ENCODE measurements at regions not wholly inside any gene's neighbourhood (a gene's known extent, or its start where the extent isn't known, plus 50 kb on each side); places are given as distances from the start of the nearest gene placed in this dataset.

DNA sequence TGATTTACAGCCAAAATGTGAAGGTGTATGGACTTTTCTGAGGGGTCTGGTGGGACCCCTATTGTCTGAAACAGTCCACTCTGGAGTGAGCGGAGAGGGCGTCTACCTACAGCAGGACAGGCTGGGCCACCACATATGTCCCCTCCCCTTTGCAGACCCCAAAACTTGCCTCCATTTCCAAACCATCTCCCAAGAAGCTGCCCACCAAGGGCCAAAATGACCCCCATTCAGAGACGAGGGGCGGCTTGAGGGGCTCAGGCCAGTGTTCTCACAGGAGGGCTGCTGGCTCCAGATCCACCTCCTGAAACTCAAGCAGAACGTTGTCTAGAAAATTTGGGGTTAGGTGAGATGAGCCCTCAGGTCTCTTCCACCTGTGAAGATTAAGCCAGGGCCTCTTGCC is 161.1 kb upstream of the SALL3 start:
- Histone ChIP-seq H4K20me1 (ENCODE audit: control insufficient read depth, extremely low read depth, insufficient read depth, low read length) (no peaks in the 10 kb centered on the region), H3K9me3 (ENCODE audit: control insufficient read depth, insufficient read depth, low read depth, low read length) (no peaks in the 10 kb centered on the region), H3K36me3 (ENCODE audit: control insufficient read depth, insufficient read depth, low read length) (no peaks in the 10 kb centered on the region), H3K4me2 (ENCODE audit: extremely low read depth, insufficient read depth, low read length) (no peak overlapping the region), H3K27ac (ENCODE audit: insufficient read depth, low read length) (no peak overlapping the region), H3K4me1 (ENCODE audit: control insufficient read depth, extremely low read depth, insufficient read depth, low read length) (no peaks in the 10 kb centered on the region), H3K4me3 (replicated peaks in 1 of 4; ENCODE audit: control extremely low read depth in 1 of 4, insufficient read depth in 1 of 4, low read depth in 3 of 4, low read length in 4 of 4) (no peak overlapping the region), H3K79me2 (ENCODE audit: control insufficient read depth, insufficient read depth, low read length) (no peaks in the 10 kb centered on the region), H3K9ac (ENCODE audit: insufficient read depth, low read length) (no peak overlapping the region), H3K27me3 (ENCODE audit: control insufficient read depth, insufficient read depth, low read length) (no peaks in the 10 kb centered on the region), H2AFZ (ENCODE audit: low read length) (no peak overlapping the region)
- no peak for TF ChIP-seq EZH2 (IDR thresholded peaks at IDR 0.05; ENCODE audit: low read length, missing control alignments)
- no peak for TF ChIP-seq CTCF (conservative IDR thresholded peaks at IDR 0.05 in 1 of 2, IDR thresholded peaks at IDR 0.05 in 1 of 2; ENCODE audit: low read depth in 1 of 2, low read length in 2 of 2)
- no peak for DNase-seq (ENCODE audit: low read depth in 2 of 2)

DNA sequence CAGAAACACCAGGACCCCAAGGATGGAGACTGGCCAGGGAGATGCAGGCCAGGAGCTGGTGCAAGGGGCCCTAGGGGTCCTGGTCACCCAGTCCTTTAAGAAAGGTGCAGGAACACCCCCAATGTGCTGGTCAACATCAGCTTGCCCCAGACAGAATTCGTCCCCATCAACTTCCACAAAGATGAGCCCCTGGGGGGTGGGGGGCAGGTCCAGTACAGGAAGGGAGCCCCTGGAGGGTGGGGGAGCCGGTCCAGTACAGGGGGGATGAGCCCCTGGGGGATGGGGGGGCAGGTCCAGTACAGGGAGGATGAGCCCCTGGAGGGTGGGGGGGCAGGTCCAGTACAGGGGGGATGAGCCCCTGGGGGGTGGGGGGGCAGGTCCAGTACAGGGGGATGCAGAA is 160.7 kb upstream of the SALL3 start:
- Histone ChIP-seq H3K4me3 (replicated peaks in 1 of 4; ENCODE audit: control extremely low read depth in 1 of 4, insufficient read depth in 1 of 4, low read depth in 3 of 4, low read length in 4 of 4) (no peak overlapping the region), H3K27me3 (ENCODE audit: control insufficient read depth, insufficient read depth, low read length) (no peaks in the 10 kb centered on the region), H3K27ac (ENCODE audit: insufficient read depth, low read length) (no peak overlapping the region), H2AFZ (ENCODE audit: low read length) (no peak overlapping the region), H4K20me1 (ENCODE audit: control insufficient read depth, extremely low read depth, insufficient read depth, low read length) (no peaks in the 10 kb centered on the region), H3K36me3 (ENCODE audit: control insufficient read depth, insufficient read depth, low read length) (no peaks in the 10 kb centered on the region), H3K4me1 (ENCODE audit: control insufficient read depth, extremely low read depth, insufficient read depth, low read length) (no peaks in the 10 kb centered on the region), H3K79me2 (ENCODE audit: control insufficient read depth, insufficient read depth, low read length) (no peaks in the 10 kb centered on the region), H3K9ac (ENCODE audit: insufficient read depth, low read length) (no peak overlapping the region), H3K4me2 (ENCODE audit: extremely low read depth, insufficient read depth, low read length) (no peak overlapping the region), H3K9me3 (ENCODE audit: control insufficient read depth, insufficient read depth, low read depth, low read length) (no peaks in the 10 kb centered on the region)
- TF ChIP-seq EZH2 (IDR thresholded peaks at IDR 0.05; ENCODE audit: low read length, missing control alignments) (no peak), CTCF (conservative IDR thresholded peaks at IDR 0.05 in 1 of 2, IDR thresholded peaks at IDR 0.05 in 1 of 2; ENCODE audit: low read depth in 1 of 2, low read length in 2 of 2) (no peak)
- no peak for DNase-seq (ENCODE audit: low read depth in 2 of 2)

DNA sequence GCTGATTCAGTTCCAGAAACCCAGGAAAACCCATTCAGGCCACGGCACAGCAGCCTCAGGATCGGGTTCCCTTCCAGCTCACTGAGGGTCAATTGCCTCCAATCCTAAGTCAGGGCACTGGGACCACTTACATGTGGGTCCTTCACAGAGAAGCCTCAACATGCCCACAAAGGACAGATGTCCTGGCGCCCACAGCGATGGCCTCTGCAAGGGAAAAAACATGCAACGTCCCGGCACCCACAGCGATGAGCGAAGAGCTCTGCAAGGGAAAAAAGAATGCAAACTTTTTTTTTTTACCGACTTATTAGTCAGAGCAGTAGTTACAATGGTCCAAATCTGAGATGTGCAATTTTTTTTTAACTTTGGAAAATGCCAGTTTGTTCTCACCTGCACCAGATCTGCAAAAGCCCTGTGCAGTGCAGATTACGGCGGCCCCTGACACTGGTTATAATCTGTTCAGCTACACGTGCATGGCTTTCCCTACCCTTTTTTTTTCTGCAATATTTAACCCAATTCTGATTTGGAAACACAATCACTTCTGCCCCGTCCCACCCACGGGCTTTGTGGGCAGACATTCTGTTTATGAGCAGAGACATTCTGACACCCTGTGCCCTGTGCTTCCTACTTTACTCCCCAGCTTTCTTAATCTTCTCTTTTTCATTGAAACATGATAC is 159.3 kb upstream of the SALL3 start:
- Histone ChIP-seq H3K4me3 (replicated peaks in 1 of 4; ENCODE audit: control extremely low read depth in 1 of 4, insufficient read depth in 1 of 4, low read depth in 3 of 4, low read length in 4 of 4) (no peak overlapping the region), H3K4me1 (ENCODE audit: control insufficient read depth, extremely low read depth, insufficient read depth, low read length) (no peaks in the 10 kb centered on the region), H3K27me3 (ENCODE audit: control insufficient read depth, insufficient read depth, low read length) (no peaks in the 10 kb centered on the region), H3K27ac (ENCODE audit: insufficient read depth, low read length) (no peak overlapping the region), H2AFZ (ENCODE audit: low read length) (no peak overlapping the region), H3K4me2 (ENCODE audit: extremely low read depth, insufficient read depth, low read length) (no peak overlapping the region), H3K36me3 (ENCODE audit: control insufficient read depth, insufficient read depth, low read length) (no peaks in the 10 kb centered on the region), H3K9me3 (ENCODE audit: control insufficient read depth, insufficient read depth, low read depth, low read length) (no peaks in the 10 kb centered on the region), H4K20me1 (ENCODE audit: control insufficient read depth, extremely low read depth, insufficient read depth, low read length) (no peaks in the 10 kb centered on the region), H3K79me2 (ENCODE audit: control insufficient read depth, insufficient read depth, low read length) (no peaks in the 10 kb centered on the region), H3K9ac (ENCODE audit: insufficient read depth, low read length) (no peak overlapping the region)
- no peak for TF ChIP-seq CTCF (conservative IDR thresholded peaks at IDR 0.05 in 1 of 2, IDR thresholded peaks at IDR 0.05 in 1 of 2; ENCODE audit: low read depth in 1 of 2, low read length in 2 of 2)
- TF ChIP-seq EZH2 (IDR thresholded peaks at IDR 0.05; ENCODE audit: low read length, missing control alignments): no peak
- no peak for DNase-seq (ENCODE audit: low read depth in 2 of 2)

All from fibroblast of lung (primary cell).